H1 (cell line): ENCODE measurements at regions not wholly inside any gene's neighbourhood (a gene's known extent, or its start where the extent isn't known, plus 50 kb on each side); places are given as distances from the start of the nearest gene placed in this dataset.

ENCODE experiments used
- CTCF ChIP-seq, 3 experiments: IDR thresholded peaks; 1 replicate in 2 of 3; 2 replicates in 1 of 3; pipeline versions ENCODE4 v1.5.1 to v1.6.1; 2011; ENCODE audit warnings: low read length in 3 of 3, mild to moderate bottlenecking in 3 of 3, inconsistent platforms in 2 of 3, low read depth in 1 of 3, moderate library complexity in 1 of 3; ENCODE audit not compliant: insufficient read depth in 1 of 3; ENCODE audit errors: control extremely low read depth in 1 of 3
- EP300 ChIP-seq, 2 experiments: IDR thresholded peaks; 1 replicate in 1 of 2; 2 replicates in 1 of 2; pipeline ENCODE4 v1.6.1; 2011 to 2012; ENCODE audit warnings: low read depth in 2 of 2, low read length in 2 of 2, mild to moderate bottlenecking in 2 of 2, borderline replicate concordance in 1 of 2, inconsistent platforms in 1 of 2, moderate library complexity in 1 of 2
- EZH2 ChIP-seq: fragments of 200-600 bp; sonication (generic); IDR thresholded peaks from 2 replicates; pipeline ENCODE4 v1.7.1; 2012; ENCODE audit warnings: low read depth, mild to moderate bottlenecking, moderate library complexity, low read length, inconsistent platforms; ENCODE audit not compliant: severe bottlenecking
- RXRA ChIP-seq: IDR thresholded peaks from 2 replicates; pipeline ENCODE4 v1.6.1; 2011; ENCODE audit warnings: low read depth, mild to moderate bottlenecking, low read length, moderate library complexity; ENCODE audit not compliant: insufficient read depth

- no peak for TF ChIP-seq EZH2
- no peak for TF ChIP-seq CTCF (IDR thresholded peaks at IDR 0.05; ENCODE audit: control extremely low read depth in 1 of 3, insufficient read depth in 1 of 3, low read depth in 1 of 3, low read length in 3 of 3)
- TF ChIP-seq RXRA = no peak
- no peak for TF ChIP-seq EP300 (IDR thresholded peaks at IDR 0.05; ENCODE audit: borderline replicate concordance in 1 of 2, low read depth in 2 of 2, low read length in 2 of 2)
Observed at GRCh38 chr3:106208251-106208650, 339.4 kb upstream of the CBLB start.
